ENCODE measurements at regions not wholly inside any gene's neighbourhood (a gene's known extent, or its start where the extent isn't known, plus 50 kb on each side); places are given as distances from the start of the nearest gene placed in this dataset.

GRCh38 chr17:56648321-56648720, 54.8 kb downstream of the NOG start:
- DNase-seq (ENCODE audit: low read depth, low spot score), result no peak

GRCh38 chr17:56648806-56649205, 55.3 kb downstream of the NOG start:
- DNase-seq (ENCODE audit: low read depth, low spot score), result no peak

DNA sequence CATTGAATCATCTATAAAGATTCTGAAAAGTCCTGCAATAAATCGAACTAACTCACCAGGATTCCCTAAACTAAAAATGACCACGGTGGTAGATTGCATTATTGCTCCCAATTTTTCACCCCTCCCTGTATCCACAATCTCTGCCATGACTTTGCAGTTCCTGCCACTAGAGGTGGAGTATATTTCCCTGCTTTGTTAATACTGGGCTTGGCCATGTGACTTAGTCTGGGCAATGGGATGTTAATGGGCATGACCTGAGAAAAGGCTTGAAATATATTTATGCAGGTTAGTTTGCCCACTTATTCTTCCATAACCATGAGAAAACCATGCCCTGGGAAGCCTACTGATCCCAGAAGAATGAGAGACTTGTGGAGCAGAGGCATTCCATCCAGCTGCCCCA, 59.1 kb downstream of the NOG start:
- DNase-seq (ENCODE audit: low read depth, low spot score), result no peak

DNA sequence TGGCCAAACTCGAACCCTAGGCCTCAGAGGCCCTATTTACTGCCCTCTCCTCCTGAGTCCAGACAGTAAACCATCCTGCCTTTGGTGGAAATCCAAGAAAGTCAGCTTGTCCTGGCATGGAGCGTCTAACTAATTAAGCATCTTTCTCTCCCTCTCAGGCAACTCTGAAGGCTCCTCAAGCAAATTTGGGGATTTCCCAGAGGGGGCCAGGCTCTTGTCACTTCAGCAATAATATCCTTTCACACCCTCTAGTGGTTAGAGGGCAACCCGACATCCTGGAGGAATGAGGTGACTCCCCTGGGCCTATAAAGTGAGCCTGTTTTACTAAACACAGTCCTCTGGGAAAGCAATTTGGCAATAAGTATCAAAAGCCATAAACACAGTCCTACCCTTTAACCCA, 60.4 kb downstream of the NOG start:
- DNase-seq (ENCODE audit: low read depth, low spot score), result peak; percentile 38

DNA sequence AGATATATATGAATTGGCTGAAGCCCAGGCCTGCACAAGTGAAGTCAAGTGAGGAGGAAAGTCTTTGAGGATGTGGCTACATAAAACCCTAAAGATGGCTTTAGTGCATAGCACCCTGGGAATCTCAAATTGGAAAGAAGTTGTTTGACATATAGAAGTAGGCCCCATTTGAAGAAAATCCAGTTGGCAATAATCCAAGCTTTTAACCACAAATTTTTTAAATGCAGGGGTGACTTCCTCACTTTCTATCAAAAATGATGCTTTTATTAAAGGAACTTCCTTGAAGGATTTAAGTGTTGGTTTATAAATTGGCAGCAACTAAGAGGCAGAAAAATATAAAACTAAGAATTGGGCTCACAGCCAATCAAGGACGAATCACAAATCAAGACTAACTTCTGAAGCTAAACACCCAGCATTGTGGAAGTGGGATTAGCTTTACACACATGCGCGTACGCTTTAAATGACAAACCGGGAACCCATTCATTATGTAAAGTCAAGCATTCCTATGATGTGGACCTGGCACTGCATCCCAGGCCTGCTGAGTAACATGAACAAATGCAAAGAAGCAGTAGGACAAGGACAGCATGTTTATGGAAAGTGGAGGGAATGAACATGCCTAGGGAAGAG, 63.3 kb downstream of the NOG start:
- DNase-seq (ENCODE audit: low read depth, low spot score), result no peak

- DNase-seq (ENCODE audit: low read depth, low spot score), result no peak
These were observed 65.1 kb downstream of the NOG start for GRCh38 chr17:56658648-56659047.

DNA sequence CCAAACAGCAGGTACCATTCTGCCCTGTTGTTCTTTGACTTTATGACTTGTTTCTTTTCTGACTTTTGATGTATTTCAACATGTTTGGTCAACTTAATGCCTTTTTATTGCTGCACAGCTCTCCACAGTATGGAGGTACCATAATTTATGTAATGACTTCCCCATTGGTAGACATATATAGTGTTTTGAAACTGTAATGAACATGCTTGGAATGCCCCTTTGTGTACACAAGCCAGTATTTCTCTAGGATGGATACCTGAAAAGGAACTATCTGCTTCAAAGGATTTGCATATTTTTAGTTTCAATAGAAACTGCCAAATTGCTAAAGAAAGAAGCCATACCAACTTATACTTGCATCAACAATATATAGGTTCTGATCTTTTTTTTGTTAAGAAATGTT, 66.1 kb downstream of the NOG start:
- no peak for DNase-seq (ENCODE audit: low read depth, low spot score)

DNA sequence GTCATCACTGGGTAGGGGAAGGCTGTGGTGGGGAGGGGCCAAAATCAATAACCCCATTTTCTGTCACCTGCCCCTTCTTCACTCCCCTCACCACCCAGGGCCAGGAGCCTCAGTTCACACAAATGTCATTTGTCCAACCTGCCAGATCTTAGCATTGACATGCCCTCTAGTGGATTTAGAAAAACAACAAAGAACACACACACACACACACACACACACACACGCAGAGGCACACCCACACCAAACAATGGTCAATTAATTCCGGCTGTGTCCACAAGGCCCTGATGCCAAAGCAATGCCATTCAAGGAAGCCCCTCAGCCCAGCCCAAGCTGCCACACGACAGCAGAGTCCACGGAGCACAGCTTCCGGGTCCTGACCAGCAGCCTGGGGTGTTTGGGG, 68.4 kb downstream of the NOG start:
- no peak for DNase-seq (ENCODE audit: low read depth, low spot score)

DNA sequence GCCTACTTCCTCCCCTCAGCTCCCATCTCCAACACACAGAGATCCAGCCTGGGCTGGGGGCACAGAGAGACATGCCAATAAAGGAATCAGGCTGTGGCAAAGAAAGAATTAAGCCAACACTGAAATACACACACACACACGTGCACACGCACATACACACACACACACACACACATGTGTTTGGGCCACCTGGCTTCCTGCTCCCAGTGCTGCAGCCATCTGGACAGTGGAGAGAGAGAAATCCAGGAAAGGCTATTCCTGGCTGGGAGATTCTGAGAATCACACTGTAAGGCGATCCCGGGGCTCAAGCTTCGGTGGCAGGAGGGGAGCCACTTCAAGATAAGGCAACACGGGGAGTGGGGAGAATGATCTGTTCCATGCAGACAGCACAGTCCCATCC, 72.4 kb downstream of the NOG start:
- DNase-seq (ENCODE audit: low read depth, low spot score), result no peak

DNA sequence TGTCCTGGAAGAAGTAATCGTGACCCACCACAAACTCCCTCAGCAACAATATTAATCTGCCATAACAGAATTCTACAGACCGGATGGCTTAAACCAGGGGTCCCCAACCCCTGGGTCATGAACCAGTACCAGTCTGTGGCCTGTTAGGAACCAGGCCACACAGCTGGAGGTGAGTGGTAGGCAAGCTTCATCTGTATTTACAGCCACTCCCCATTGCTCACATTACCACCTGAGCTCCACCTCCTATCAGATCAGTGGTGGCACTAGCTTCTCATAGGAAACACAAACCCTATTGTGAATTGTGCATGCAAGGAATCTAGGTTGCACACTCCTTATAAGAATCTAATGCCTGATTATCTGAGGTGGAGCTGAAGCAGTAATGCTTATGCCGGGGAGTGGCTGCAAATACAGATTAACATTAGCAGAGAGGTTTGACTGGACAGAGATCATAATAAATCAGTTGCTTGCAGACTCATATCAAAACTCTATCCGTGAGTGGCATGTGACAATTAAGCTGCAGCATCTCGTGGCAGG, 74.5 kb downstream of the NOG start:
- no peak for DNase-seq (ENCODE audit: low read depth, low spot score)

- DNase-seq (ENCODE audit: low read depth, low spot score), result no peak
These were observed 78.7 kb downstream of the NOG start for GRCh38 chr17:56672195-56672594.

GRCh38 chr17:56674401-56674925, 81.0 kb downstream of the NOG start:
- DNase-seq (ENCODE audit: low read depth, low spot score), result no peak

GRCh38 chr17:56675876-56676660, 82.6 kb downstream of the NOG start:
- DNase-seq (ENCODE audit: low read depth, low spot score), result no peak

DNA sequence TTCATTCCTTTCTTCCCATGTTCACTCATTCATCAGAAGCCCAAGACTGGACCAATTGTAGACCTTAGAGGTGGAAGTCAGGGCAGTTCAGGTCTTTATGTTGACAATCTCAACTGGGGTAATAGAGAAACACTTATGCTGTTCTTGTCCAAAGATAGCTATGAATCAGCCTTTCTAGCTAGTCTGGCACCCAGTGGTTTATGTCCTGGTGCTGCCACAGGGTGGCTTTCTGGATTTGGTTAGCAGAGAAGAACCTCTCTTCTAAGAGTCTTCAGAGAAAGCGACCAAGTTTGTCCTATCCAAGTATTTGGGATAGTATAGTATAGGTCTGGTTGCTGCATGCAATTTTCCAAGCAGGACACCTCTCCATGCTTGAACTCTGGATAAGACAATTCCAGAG, 83.3 kb downstream of the NOG start:
- DNase-seq (ENCODE audit: low read depth, low spot score), result no peak

- DNase-seq (ENCODE audit: low read depth, low spot score), result no peak
These were observed 85.0 kb downstream of the NOG start for GRCh38 chr17:56678249-56679114.

- no peak for DNase-seq (ENCODE audit: low read depth, low spot score)
These were observed 85.7 kb downstream of the NOG start for GRCh38 chr17:56679115-56679776.

- DNase-seq (ENCODE audit: low read depth, low spot score), result no peak
These were observed 86.4 kb downstream of the NOG start for GRCh38 chr17:56679777-56680422.

GRCh38 chr17:56680676-56681075, 87.2 kb downstream of the NOG start:
- DNase-seq (ENCODE audit: low read depth, low spot score), result no peak

- DNase-seq (ENCODE audit: low read depth, low spot score), result no peak
These were observed 88.2 kb downstream of the NOG start for GRCh38 chr17:56681561-56682266.

- no peak for DNase-seq (ENCODE audit: low read depth, low spot score)
These were observed 94.7 kb downstream of the NOG start for GRCh38 chr17:56688151-56688550.

Data from activated naive CD8-positive, alpha-beta T cell treated with anti-CD3 and anti-CD28 coated beads, Interleukin-2, amount 50 U/mL, for 16 hours (primary cell).